H1 (cell line): ENCODE measurements at regions not wholly inside any gene's neighbourhood (a gene's known extent, or its start where the extent isn't known, plus 50 kb on each side); places are given as distances from the start of the nearest gene placed in this dataset.
A peak's percentile ranks its signal among the peaks of the same experiment; 100 is the strongest.

Source experiments
- BACH1 ChIP-seq: IDR thresholded peaks from 2 replicates; pipeline ENCODE4 v1.6.1; 2012; ENCODE audit warnings: low read length, improper control_type of control experiment
- CHD7 ChIP-seq: fragments of 300-600 bp; sonication (generic); IDR thresholded peaks from 2 replicates; pipeline ENCODE4 v1.7.1; 2012; ENCODE audit warnings: low read length, moderate library complexity, mild to moderate bottlenecking, inconsistent platforms; ENCODE audit not compliant: insufficient replicate concordance
- SP4 ChIP-seq: IDR thresholded peaks from 2 replicates; pipeline ENCODE4 v1.6.1; 2012; ENCODE audit warnings: low read length, inconsistent platforms

DNA sequence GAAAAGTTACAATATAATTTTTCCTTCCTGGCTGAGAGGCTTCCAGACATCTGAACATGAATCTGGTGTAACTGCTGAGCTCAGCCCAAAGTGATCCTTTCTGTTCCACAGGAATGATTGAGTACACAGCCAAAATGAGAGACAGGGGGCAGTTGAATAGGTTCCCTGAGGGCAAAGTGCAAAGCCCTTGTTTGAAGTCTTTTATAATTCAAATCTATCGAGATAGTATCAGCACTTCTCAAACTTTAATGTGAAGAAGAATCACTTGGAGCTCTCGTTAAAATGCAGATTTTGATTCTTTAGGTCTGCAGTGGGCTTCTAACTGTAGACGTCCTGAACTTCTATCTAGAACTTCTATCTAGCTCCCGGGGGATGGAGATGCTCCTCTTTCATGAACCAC lies 54.4 kb upstream of the BMP2K start (continued):
- TF ChIP-seq CHD7, result peak; percentile 21
- no peak for TF ChIP-seq BACH1
- TF ChIP-seq SP4, result no peak
